ENCODE measurements at regions not wholly inside any gene's neighbourhood (a gene's known extent, or its start where the extent isn't known, plus 50 kb on each side); places are given as distances from the start of the nearest gene placed in this dataset.

DNA sequence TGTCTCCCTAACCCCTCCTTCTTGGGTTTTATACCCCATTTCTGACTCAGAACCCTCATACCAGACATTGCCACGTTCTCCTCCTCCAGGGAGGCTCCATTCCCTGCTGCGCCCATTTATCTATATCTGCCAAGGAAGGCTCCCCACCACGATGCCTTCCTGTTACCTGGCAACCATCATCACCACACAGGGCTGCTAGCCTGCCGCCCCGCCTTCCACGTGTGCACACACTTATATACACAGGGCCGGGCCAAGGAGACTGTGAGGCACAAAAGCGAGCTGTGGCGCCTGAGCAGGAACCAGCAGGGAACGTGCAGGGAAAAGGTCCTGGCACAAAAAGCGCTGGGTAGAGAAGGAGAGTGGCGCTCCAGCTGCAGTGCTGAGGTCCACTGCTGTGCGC is 261.8 kb downstream of the CBLN1 start:
- no peak overlapping the region for H3K27ac Mint-ChIP-seq (ENCODE audit: unreplicated experiment)

DNA sequence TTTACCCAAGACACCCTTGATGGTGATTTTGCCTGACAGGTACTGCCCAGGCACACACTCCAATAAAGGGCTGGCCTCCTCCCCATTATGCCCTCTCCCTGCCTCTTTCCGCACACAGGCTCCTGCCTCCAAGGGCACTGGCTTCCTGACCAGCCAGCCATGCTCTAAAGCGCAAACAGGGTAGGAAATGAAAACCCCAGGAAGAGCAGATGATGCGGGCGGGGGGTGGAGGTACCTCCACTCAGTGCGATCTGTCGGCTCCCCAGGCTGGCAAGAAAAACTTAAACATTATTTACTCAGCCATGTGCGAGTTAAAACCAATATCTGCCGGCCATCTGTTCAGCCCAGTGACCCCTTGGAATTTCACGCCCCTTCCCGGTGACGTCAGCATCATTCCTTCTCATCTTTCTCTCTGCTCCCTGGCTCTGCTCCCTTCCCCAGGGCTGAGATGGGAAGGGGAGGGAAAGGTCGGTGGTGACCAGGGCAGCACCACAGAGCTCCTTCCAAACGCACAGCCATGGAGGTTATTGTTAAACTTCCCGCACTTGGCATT is 262.5 kb downstream of the CBLN1 start:
- intact Hi-C loops (cut with micrococcal nuclease; ENCODE audit: unreplicated experiment) = no loop called here
- no peak overlapping the region for H3K4me3 ChIP-seq (ENCODE audit: low read depth, low read length)
- no TSS peak for BruUV-seq (replicated peaks)
- H3K4me3 Mint-ChIP-seq (ENCODE audit: unreplicated experiment) = no peak overlapping the region
- H3K4me1 Mint-ChIP-seq (ENCODE audit: low read depth, unreplicated experiment) = no peaks in the 10 kb centered on the region
- no peaks in the 10 kb centered on the region for H3K4me1 ChIP-seq
- H3K27ac Mint-ChIP-seq (ENCODE audit: unreplicated experiment) = no peak overlapping the region
- no peaks in the 10 kb centered on the region for H3K36me3 ChIP-seq (ENCODE audit: control insufficient read depth, insufficient read depth, low read length)
- H3K27me3 ChIP-seq (replicated peaks; ENCODE audit: control insufficient read depth, insufficient read depth, low read length) = no peaks in the 10 kb centered on the region
- TF ChIP-seq, protein P1, sequence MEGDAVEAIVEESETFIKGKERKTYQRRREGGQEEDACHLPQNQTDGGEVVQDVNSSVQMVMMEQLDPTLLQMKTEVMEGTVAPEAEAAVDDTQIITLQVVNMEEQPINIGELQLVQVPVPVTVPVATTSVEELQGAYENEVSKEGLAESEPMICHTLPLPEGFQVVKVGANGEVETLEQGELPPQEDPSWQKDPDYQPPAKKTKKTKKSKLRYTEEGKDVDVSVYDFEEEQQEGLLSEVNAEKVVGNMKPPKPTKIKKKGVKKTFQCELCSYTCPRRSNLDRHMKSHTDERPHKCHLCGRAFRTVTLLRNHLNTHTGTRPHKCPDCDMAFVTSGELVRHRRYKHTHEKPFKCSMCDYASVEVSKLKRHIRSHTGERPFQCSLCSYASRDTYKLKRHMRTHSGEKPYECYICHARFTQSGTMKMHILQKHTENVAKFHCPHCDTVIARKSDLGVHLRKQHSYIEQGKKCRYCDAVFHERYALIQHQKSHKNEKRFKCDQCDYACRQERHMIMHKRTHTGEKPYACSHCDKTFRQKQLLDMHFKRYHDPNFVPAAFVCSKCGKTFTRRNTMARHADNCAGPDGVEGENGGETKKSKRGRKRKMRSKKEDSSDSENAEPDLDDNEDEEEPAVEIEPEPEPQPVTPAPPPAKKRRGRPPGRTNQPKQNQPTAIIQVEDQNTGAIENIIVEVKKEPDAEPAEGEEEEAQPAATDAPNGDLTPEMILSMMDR (IDR thresholded peaks at IDR 0.05; ENCODE audit: insufficient read depth in 1 of 2, low read depth in 1 of 2, low read length in 1 of 2, severe bottlenecking in 1 of 2, unreplicated experiment in 1 of 2) = no peak
- no peaks in the 10 kb centered on the region for H3K9me3 Mint-ChIP-seq (ENCODE audit: unreplicated experiment)
- 0 out of 2 replicates have a peak, but pooled peaks cover 3% of the 10 kb centered on the region for H3K9me3 ChIP-seq
- ChIA-PET CTCF (no interaction called here), POLR2A (no interaction called here)
- no peak for DNase-seq
- H3K27me3 Mint-ChIP-seq (ENCODE audit: insufficient read depth, unreplicated experiment) = peaks cover 10% of the 10 kb centered on the region
- no peaks in the 10 kb centered on the region for H3K36me3 Mint-ChIP-seq (ENCODE audit: insufficient read depth, unreplicated experiment)

More for the DNA sequence above, 261.8 kb downstream of the CBLN1 start:
- Histone ChIP-seq H3K4me3 (ENCODE audit: low read depth, low read length) (no peak overlapping the region), H3K27me3 (replicated peaks; ENCODE audit: control insufficient read depth, insufficient read depth, low read length) (no peaks in the 10 kb centered on the region), H3K9me3 (0 out of 2 replicates have a peak, but pooled peaks cover 3% of the 10 kb centered on the region), H3K36me3 (ENCODE audit: control insufficient read depth, insufficient read depth, low read length) (no peaks in the 10 kb centered on the region), H3K4me1 (no peaks in the 10 kb centered on the region)
- Mint-ChIP-seq H3K4me1 (ENCODE audit: low read depth, unreplicated experiment) (no peaks in the 10 kb centered on the region), H3K27me3 (ENCODE audit: insufficient read depth, unreplicated experiment) (peaks cover 10% of the 10 kb centered on the region), H3K4me3 (ENCODE audit: unreplicated experiment) (no peak overlapping the region), H3K9me3 (ENCODE audit: unreplicated experiment) (no peaks in the 10 kb centered on the region), H3K36me3 (ENCODE audit: insufficient read depth, unreplicated experiment) (no peaks in the 10 kb centered on the region)
- POLR2A ChIA-PET = no interaction called here
- intact Hi-C loops (cut with micrococcal nuclease; ENCODE audit: unreplicated experiment) = no loop called here
- no TSS peak for BruUV-seq (replicated peaks)
- CTCF ChIA-PET = no interaction called here
- DNase-seq = no peak
- TF ChIP-seq, protein P1 (IDR thresholded peaks at IDR 0.05; ENCODE audit: insufficient read depth in 1 of 2, low read depth in 1 of 2, low read length in 1 of 2, severe bottlenecking in 1 of 2, unreplicated experiment in 1 of 2) = no peak

DNA sequence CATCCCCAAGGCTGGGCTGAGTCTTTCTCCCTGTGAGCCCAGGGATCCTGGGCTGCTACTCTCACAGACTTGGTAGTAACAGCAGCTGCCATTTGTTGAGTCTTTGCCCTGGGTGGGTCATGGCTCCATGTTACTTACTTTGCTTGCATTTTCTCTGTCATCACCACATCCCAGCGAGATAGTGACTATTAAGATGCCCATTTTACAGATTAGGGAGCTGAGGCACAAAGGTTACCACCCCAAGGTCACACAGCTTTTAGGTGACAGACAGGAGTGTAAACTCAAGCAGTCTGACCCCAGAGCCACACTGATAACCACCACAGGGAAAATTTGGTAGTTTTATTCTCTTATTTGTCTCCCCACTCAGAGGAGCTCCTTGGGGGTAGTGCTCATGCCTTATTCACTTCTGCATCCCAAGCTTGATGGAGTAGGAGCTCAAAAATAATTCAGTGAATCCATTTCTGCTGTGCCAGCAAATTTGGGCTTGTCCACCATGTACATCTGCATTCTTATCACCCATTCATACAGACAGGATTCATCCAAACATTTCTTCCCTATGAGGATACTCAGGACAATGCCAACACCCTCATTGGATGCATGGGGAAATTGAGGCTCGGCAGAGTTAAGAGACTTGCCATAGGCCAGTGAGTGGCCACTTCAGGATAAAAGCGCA is 263.2 kb downstream of the CBLN1 start:
- Mint-ChIP-seq H3K36me3 (ENCODE audit: insufficient read depth, unreplicated experiment) (no peaks in the 10 kb centered on the region), H3K9me3 (ENCODE audit: unreplicated experiment) (no peaks in the 10 kb centered on the region), H3K4me3 (ENCODE audit: unreplicated experiment) (no peak overlapping the region), H3K27ac (ENCODE audit: unreplicated experiment) (no peak overlapping the region), H3K27me3 (ENCODE audit: insufficient read depth, unreplicated experiment) (peaks cover 10% of the 10 kb centered on the region), H3K4me1 (ENCODE audit: low read depth, unreplicated experiment) (no peaks in the 10 kb centered on the region)
- CTCF ChIA-PET = no interaction called here
- no peak for DNase-seq
- intact Hi-C loops (cut with micrococcal nuclease; ENCODE audit: unreplicated experiment) = no loop called here
- Histone ChIP-seq H3K36me3 (ENCODE audit: control insufficient read depth, insufficient read depth, low read length) (no peaks in the 10 kb centered on the region), H3K4me3 (ENCODE audit: low read depth, low read length) (no peak overlapping the region), H3K27me3 (replicated peaks; ENCODE audit: control insufficient read depth, insufficient read depth, low read length) (no peaks in the 10 kb centered on the region), H3K4me1 (no peaks in the 10 kb centered on the region), H3K9me3 (0 out of 2 replicates have a peak, but pooled peaks cover 3% of the 10 kb centered on the region)
- BruUV-seq (replicated peaks) = no TSS peak
- TF ChIP-seq, protein P1 (IDR thresholded peaks at IDR 0.05; ENCODE audit: insufficient read depth in 1 of 2, low read depth in 1 of 2, low read length in 1 of 2, severe bottlenecking in 1 of 2, unreplicated experiment in 1 of 2) = no peak
- POLR2A ChIA-PET = no interaction called here

Data from Caco-2 (cell line).